Epithelial cell of proximal tubule (primary cell): ENCODE measurements at regions not wholly inside any gene's neighbourhood (a gene's known extent, or its start where the extent isn't known, plus 50 kb on each side); places are given as distances from the start of the nearest gene placed in this dataset.

Source experiments
- DNase-seq: peaks from one replicate; pipeline ENCODE4 v3.0.0-alpha.2; 2011; ENCODE audit warnings: low read depth
- H3K4me3 ChIP-seq: 2 replicates; pipeline ENCODE4 v1.5.1; 2011; ENCODE audit warnings: low read depth, mild to moderate bottlenecking, low read length
- CTCF ChIP-seq: conservative IDR thresholded peaks from 2 replicates; pipeline ENCODE4 v1.5.1; 2012; ENCODE audit warnings: low read depth, mild to moderate bottlenecking, low read length

GRCh38 chr18:38427234-38427633 lies 861.6 kb upstream of the CELF4 start:
- peak; percentile 30 for TF ChIP-seq CTCF
- no peak overlapping the region for H3K4me3 ChIP-seq
- DNase-seq = no peak

GRCh38 chr18:38421872-38422615 lies 856.4 kb upstream of the CELF4 start:
- TF ChIP-seq CTCF = no peak
- no peak for DNase-seq

GRCh38 chr18:38421021-38421420 lies 855.4 kb upstream of the CELF4 start:
- H3K4me3 ChIP-seq = no peak overlapping the region
- DNase-seq = no peak
- TF ChIP-seq CTCF = no peak

More at GRCh38 chr18:38421872-38422615, 856.4 kb upstream of the CELF4 start:
- no peak overlapping the region for H3K4me3 ChIP-seq

GRCh38 chr18:38420611-38421010 lies 855.0 kb upstream of the CELF4 start:
- H3K4me3 ChIP-seq = no peak overlapping the region
- TF ChIP-seq CTCF = no peak
- DNase-seq = no peak

- no peak for DNase-seq
- no peak for TF ChIP-seq CTCF
Measured at GRCh38 chr18:38415811-38416210, 850.2 kb upstream of the CELF4 start.

GRCh38 chr18:38413193-38413592 lies 847.6 kb upstream of the CELF4 start:
- no peak for DNase-seq
- no peak overlapping the region for H3K4me3 ChIP-seq
- TF ChIP-seq CTCF = no peak

More at GRCh38 chr18:38415811-38416210, 850.2 kb upstream of the CELF4 start:
- no peak overlapping the region for H3K4me3 ChIP-seq

GRCh38 chr18:38406607-38407006 lies 841.0 kb upstream of the CELF4 start:
- H3K4me3 ChIP-seq = no peak overlapping the region
- TF ChIP-seq CTCF = no peak
- DNase-seq = no peak
